Activated CD8-positive, alpha-beta T cell treated with anti-CD3 and anti-CD28 coated beads for 36 hours (primary cell): ENCODE measurements at regions not wholly inside any gene's neighbourhood (a gene's known extent, or its start where the extent isn't known, plus 50 kb on each side); places are given as distances from the start of the nearest gene placed in this dataset. TPM values are rescaled to one million over a fixed set of nuclear protein-coding genes. Genes with fewer than 3 reads are reported as not detected.

Source experiments
- ATAC-seq: fragments of 200-7000 bp; cut with Tn5 transposase; one replicate; pipeline ENCODE4 v1.10.0; 2021; ENCODE audit warnings: mild to moderate bottlenecking, moderate library complexity
- CTCF ChIA-PET: fragments of 350-600 bp; sonication (Branson Sonifier 250); formaldehyde crosslinking; loops from one replicate; lab custom pipeline; 2021; ENCODE audit warnings: antibody characterized with exemption; lab: Charles Lee
- POLR2A ChIA-PET: fragments of 350-600 bp; sonication (Branson Sonifier 250); formaldehyde crosslinking; loops from one replicate; lab custom pipeline; 2021; ENCODE audit warnings: antibody characterized with exemption; lab: Charles Lee
- DNase-seq: peaks from one replicate; pipeline ENCODE4 v3.0.0-alpha.2; 2020
- H3K27ac Mint-ChIP-seq: one replicate; pipeline ENCODE4 v1.8.0; 2021; ENCODE audit warnings: mild to moderate bottlenecking, mixed read lengths
- H3K27me3 Mint-ChIP-seq: one replicate; pipeline ENCODE4 v1.8.0; 2021; ENCODE audit warnings: mixed read lengths
- H3K36me3 Mint-ChIP-seq: one replicate; pipeline ENCODE4 v1.8.0; 2021; ENCODE audit warnings: low read depth, mixed read lengths
- H3K4me1 Mint-ChIP-seq: one replicate; pipeline ENCODE4 v1.8.0; 2021; ENCODE audit warnings: low read depth, mixed read lengths
- H3K4me3 Mint-ChIP-seq: one replicate; pipeline ENCODE4 v1.8.0; 2021; ENCODE audit warnings: mild to moderate bottlenecking, moderate library complexity, mixed read lengths
- H3K9me3 Mint-ChIP-seq: one replicate; pipeline ENCODE4 v1.8.0; 2021; ENCODE audit warnings: mixed read lengths
- intact Hi-C: fragments of 100-400 bp; cut with micrococcal nuclease; formaldehyde crosslinking; loops from one replicate; pipeline ENCODE4 v1.10.0; 2022
- microRNA-seq: library from miRNA; unstranded; fragments of <30 nt; microRNA quantifications from one replicate; pipeline ENCODE4 v1.2.0, GENCODE V29; 2022; ENCODE audit warnings: borderline microRNAs expressed, borderline replicate concordance
- TF ChIP-seq, protein P1 (sequence below): fragments of 200-600 bp; IDR thresholded peaks from one replicate; pipeline ENCODE4 v1.8.0; 2022; ENCODE audit warnings: antibody characterized with exemption, mild to moderate bottlenecking

DNA sequence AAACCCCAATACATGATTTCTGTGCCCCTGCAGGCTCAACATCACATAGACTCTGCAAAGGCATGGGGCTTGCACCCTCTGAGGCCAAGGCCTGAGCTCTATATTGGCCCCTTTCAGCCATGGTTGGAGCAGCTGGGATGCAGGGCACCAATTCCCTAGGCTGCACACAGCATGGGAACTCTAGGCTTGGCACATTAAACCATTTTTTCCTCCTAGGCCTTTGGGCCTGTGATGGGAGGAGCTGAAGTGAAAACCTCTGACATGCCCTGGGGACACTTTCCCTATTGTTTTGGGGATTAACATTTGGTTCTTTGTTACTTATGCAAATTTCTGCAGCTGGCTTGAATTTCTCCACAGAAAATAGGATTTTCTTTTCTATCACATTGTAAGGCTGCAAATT, 1629.5 kb downstream of the OTOL1 start:
- intact Hi-C loops, result no loop called here
- Mint-ChIP-seq H3K27me3 (no peaks in the 10 kb centered on the region), H3K36me3 (no peaks in the 10 kb centered on the region), H3K4me3 (no peak overlapping the region), H3K27ac (no peak overlapping the region), H3K9me3 (peaks cover 26% of the 10 kb centered on the region), H3K4me1 (no peaks in the 10 kb centered on the region)
- POLR2A ChIA-PET, result no interaction called here
- no peak for DNase-seq
- TF ChIP-seq, protein P1, sequence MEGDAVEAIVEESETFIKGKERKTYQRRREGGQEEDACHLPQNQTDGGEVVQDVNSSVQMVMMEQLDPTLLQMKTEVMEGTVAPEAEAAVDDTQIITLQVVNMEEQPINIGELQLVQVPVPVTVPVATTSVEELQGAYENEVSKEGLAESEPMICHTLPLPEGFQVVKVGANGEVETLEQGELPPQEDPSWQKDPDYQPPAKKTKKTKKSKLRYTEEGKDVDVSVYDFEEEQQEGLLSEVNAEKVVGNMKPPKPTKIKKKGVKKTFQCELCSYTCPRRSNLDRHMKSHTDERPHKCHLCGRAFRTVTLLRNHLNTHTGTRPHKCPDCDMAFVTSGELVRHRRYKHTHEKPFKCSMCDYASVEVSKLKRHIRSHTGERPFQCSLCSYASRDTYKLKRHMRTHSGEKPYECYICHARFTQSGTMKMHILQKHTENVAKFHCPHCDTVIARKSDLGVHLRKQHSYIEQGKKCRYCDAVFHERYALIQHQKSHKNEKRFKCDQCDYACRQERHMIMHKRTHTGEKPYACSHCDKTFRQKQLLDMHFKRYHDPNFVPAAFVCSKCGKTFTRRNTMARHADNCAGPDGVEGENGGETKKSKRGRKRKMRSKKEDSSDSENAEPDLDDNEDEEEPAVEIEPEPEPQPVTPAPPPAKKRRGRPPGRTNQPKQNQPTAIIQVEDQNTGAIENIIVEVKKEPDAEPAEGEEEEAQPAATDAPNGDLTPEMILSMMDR, result no peak
- CTCF ChIA-PET, result no interaction called here
- no peak for ATAC-seq

Small RNA genes in the stretch of these regions (microRNA-seq; reads per million reads assigned to microRNA genes)
- not detected for gene MIR1263
